ENCODE measurements at regions not wholly inside any gene's neighbourhood (a gene's known extent, or its start where the extent isn't known, plus 50 kb on each side); places are given as distances from the start of the nearest gene placed in this dataset.
A peak's percentile ranks its signal among the peaks of the same experiment; 100 is the strongest.

GRCh38 chr4:111268769-111269414 is 646.0 kb upstream of the PITX2 start:
- Histone ChIP-seq H3K27ac (ENCODE audit: insufficient read depth, low read length, poor library complexity, severe bottlenecking) (no peak overlapping the region), H3K36me3 (ENCODE audit: control insufficient read depth, insufficient read depth, low read length) (no peaks in the 10 kb centered on the region), H3K4me3 (ENCODE audit: insufficient read depth, low read depth, low read length, poor library complexity, severe bottlenecking) (no peak overlapping the region), H3K4me1 (ENCODE audit: control insufficient read depth, insufficient read depth, low read length, poor library complexity, severe bottlenecking) (no peaks in the 10 kb centered on the region), H3K9me3 (ENCODE audit: control insufficient read depth, low read length) (no peaks in the 10 kb centered on the region), H3K27me3 (replicated peaks; ENCODE audit: control insufficient read depth, insufficient read depth, low read length, poor library complexity, severe bottlenecking) (no peaks in the 10 kb centered on the region)
- DNase-seq = no peak

GRCh38 chr4:111269439-111269838 is 646.6 kb upstream of the PITX2 start:
- H3K9me3 ChIP-seq (ENCODE audit: control insufficient read depth, low read length) = no peaks in the 10 kb centered on the region
- no peak overlapping the region for H3K4me3 ChIP-seq (ENCODE audit: insufficient read depth, low read depth, low read length, poor library complexity, severe bottlenecking)
- DNase-seq = no peak
- no peaks in the 10 kb centered on the region for H3K27me3 ChIP-seq (replicated peaks; ENCODE audit: control insufficient read depth, insufficient read depth, low read length, poor library complexity, severe bottlenecking)
- no peak overlapping the region for H3K27ac ChIP-seq (ENCODE audit: insufficient read depth, low read length, poor library complexity, severe bottlenecking)
- H3K36me3 ChIP-seq (ENCODE audit: control insufficient read depth, insufficient read depth, low read length) = no peaks in the 10 kb centered on the region
- no peaks in the 10 kb centered on the region for H3K4me1 ChIP-seq (ENCODE audit: control insufficient read depth, insufficient read depth, low read length, poor library complexity, severe bottlenecking)

GRCh38 chr4:111274060-111274459 is 651.2 kb upstream of the PITX2 start:
- Histone ChIP-seq H3K36me3 (ENCODE audit: control insufficient read depth, insufficient read depth, low read length) (no peaks in the 10 kb centered on the region), H3K27ac (ENCODE audit: insufficient read depth, low read length, poor library complexity, severe bottlenecking) (no peak overlapping the region), H3K27me3 (replicated peaks; ENCODE audit: control insufficient read depth, insufficient read depth, low read length, poor library complexity, severe bottlenecking) (no peaks in the 10 kb centered on the region), H3K9me3 (ENCODE audit: control insufficient read depth, low read length) (no peaks in the 10 kb centered on the region), H3K4me3 (ENCODE audit: insufficient read depth, low read depth, low read length, poor library complexity, severe bottlenecking) (no peak overlapping the region), H3K4me1 (ENCODE audit: control insufficient read depth, insufficient read depth, low read length, poor library complexity, severe bottlenecking) (no peaks in the 10 kb centered on the region)
- DNase-seq = no peak

GRCh38 chr4:111274486-111274885 is 651.6 kb upstream of the PITX2 start:
- no peaks in the 10 kb centered on the region for H3K36me3 ChIP-seq (ENCODE audit: control insufficient read depth, insufficient read depth, low read length)
- no peaks in the 10 kb centered on the region for H3K9me3 ChIP-seq (ENCODE audit: control insufficient read depth, low read length)
- no peaks in the 10 kb centered on the region for H3K4me1 ChIP-seq (ENCODE audit: control insufficient read depth, insufficient read depth, low read length, poor library complexity, severe bottlenecking)
- no peaks in the 10 kb centered on the region for H3K27me3 ChIP-seq (replicated peaks; ENCODE audit: control insufficient read depth, insufficient read depth, low read length, poor library complexity, severe bottlenecking)
- H3K27ac ChIP-seq (ENCODE audit: insufficient read depth, low read length, poor library complexity, severe bottlenecking) = no peak overlapping the region
- no peak overlapping the region for H3K4me3 ChIP-seq (ENCODE audit: insufficient read depth, low read depth, low read length, poor library complexity, severe bottlenecking)
- no peak for DNase-seq

GRCh38 chr4:111281219-111281618 is 658.3 kb upstream of the PITX2 start:
- no peaks in the 10 kb centered on the region for H3K27me3 ChIP-seq (replicated peaks; ENCODE audit: control insufficient read depth, insufficient read depth, low read length, poor library complexity, severe bottlenecking)
- H3K36me3 ChIP-seq (ENCODE audit: control insufficient read depth, insufficient read depth, low read length) = no peaks in the 10 kb centered on the region
- H3K27ac ChIP-seq (ENCODE audit: insufficient read depth, low read length, poor library complexity, severe bottlenecking) = no peak overlapping the region
- no peaks in the 10 kb centered on the region for H3K9me3 ChIP-seq (ENCODE audit: control insufficient read depth, low read length)
- H3K4me1 ChIP-seq (ENCODE audit: control insufficient read depth, insufficient read depth, low read length, poor library complexity, severe bottlenecking) = no peaks in the 10 kb centered on the region
- DNase-seq = no peak
- H3K4me3 ChIP-seq (ENCODE audit: insufficient read depth, low read depth, low read length, poor library complexity, severe bottlenecking) = no peak overlapping the region

GRCh38 chr4:111282035-111282434 is 659.2 kb upstream of the PITX2 start:
- H3K27ac ChIP-seq (ENCODE audit: insufficient read depth, low read length, poor library complexity, severe bottlenecking) = no peak overlapping the region
- no peak for DNase-seq
- H3K4me3 ChIP-seq (ENCODE audit: insufficient read depth, low read depth, low read length, poor library complexity, severe bottlenecking) = no peak overlapping the region
- no peaks in the 10 kb centered on the region for H3K27me3 ChIP-seq (replicated peaks; ENCODE audit: control insufficient read depth, insufficient read depth, low read length, poor library complexity, severe bottlenecking)
- H3K9me3 ChIP-seq (ENCODE audit: control insufficient read depth, low read length) = no peaks in the 10 kb centered on the region
- H3K36me3 ChIP-seq (ENCODE audit: control insufficient read depth, insufficient read depth, low read length) = no peaks in the 10 kb centered on the region
- H3K4me1 ChIP-seq (ENCODE audit: control insufficient read depth, insufficient read depth, low read length, poor library complexity, severe bottlenecking) = no peaks in the 10 kb centered on the region

GRCh38 chr4:111283066-111283677 is 660.3 kb upstream of the PITX2 start:
- H3K27ac ChIP-seq (ENCODE audit: insufficient read depth, low read length, poor library complexity, severe bottlenecking) = no peak overlapping the region
- no peaks in the 10 kb centered on the region for H3K4me1 ChIP-seq (ENCODE audit: control insufficient read depth, insufficient read depth, low read length, poor library complexity, severe bottlenecking)
- no peaks in the 10 kb centered on the region for H3K27me3 ChIP-seq (replicated peaks; ENCODE audit: control insufficient read depth, insufficient read depth, low read length, poor library complexity, severe bottlenecking)
- H3K4me3 ChIP-seq (ENCODE audit: insufficient read depth, low read depth, low read length, poor library complexity, severe bottlenecking) = no peak overlapping the region
- no peaks in the 10 kb centered on the region for H3K36me3 ChIP-seq (ENCODE audit: control insufficient read depth, insufficient read depth, low read length)
- peak in 1 of 3 donors; percentile 4 for DNase-seq
- no peaks in the 10 kb centered on the region for H3K9me3 ChIP-seq (ENCODE audit: control insufficient read depth, low read length)

GRCh38 chr4:111296466-111296865 is 673.6 kb upstream of the PITX2 start:
- no peak overlapping the region for H3K4me3 ChIP-seq (ENCODE audit: insufficient read depth, low read depth, low read length, poor library complexity, severe bottlenecking)
- no peak for DNase-seq
- H3K4me1 ChIP-seq (ENCODE audit: control insufficient read depth, insufficient read depth, low read length, poor library complexity, severe bottlenecking) = no peaks in the 10 kb centered on the region
- no peaks in the 10 kb centered on the region for H3K36me3 ChIP-seq (ENCODE audit: control insufficient read depth, insufficient read depth, low read length)
- H3K27me3 ChIP-seq (replicated peaks; ENCODE audit: control insufficient read depth, insufficient read depth, low read length, poor library complexity, severe bottlenecking) = no peaks in the 10 kb centered on the region
- no peak overlapping the region for H3K27ac ChIP-seq (ENCODE audit: insufficient read depth, low read length, poor library complexity, severe bottlenecking)
- no peaks in the 10 kb centered on the region for H3K9me3 ChIP-seq (ENCODE audit: control insufficient read depth, low read length)

GRCh38 chr4:111303806-111304205 is 680.9 kb upstream of the PITX2 start:
- Histone ChIP-seq H3K4me1 (ENCODE audit: control insufficient read depth, insufficient read depth, low read length, poor library complexity, severe bottlenecking) (no peaks in the 10 kb centered on the region), H3K36me3 (ENCODE audit: control insufficient read depth, insufficient read depth, low read length) (no peaks in the 10 kb centered on the region), H3K27ac (ENCODE audit: insufficient read depth, low read length, poor library complexity, severe bottlenecking) (no peak overlapping the region), H3K27me3 (replicated peaks; ENCODE audit: control insufficient read depth, insufficient read depth, low read length, poor library complexity, severe bottlenecking) (no peaks in the 10 kb centered on the region), H3K4me3 (ENCODE audit: insufficient read depth, low read depth, low read length, poor library complexity, severe bottlenecking) (no peak overlapping the region), H3K9me3 (ENCODE audit: control insufficient read depth, low read length) (no peaks in the 10 kb centered on the region)
- DNase-seq = no peak

GRCh38 chr4:111323496-111323895 is 700.6 kb upstream of the PITX2 start:
- Histone ChIP-seq H3K4me1 (ENCODE audit: control insufficient read depth, insufficient read depth, low read length, poor library complexity, severe bottlenecking) (no peaks in the 10 kb centered on the region), H3K9me3 (ENCODE audit: control insufficient read depth, low read length) (no peaks in the 10 kb centered on the region), H3K4me3 (ENCODE audit: insufficient read depth, low read depth, low read length, poor library complexity, severe bottlenecking) (no peak overlapping the region), H3K36me3 (ENCODE audit: control insufficient read depth, insufficient read depth, low read length) (no peaks in the 10 kb centered on the region), H3K27me3 (replicated peaks; ENCODE audit: control insufficient read depth, insufficient read depth, low read length, poor library complexity, severe bottlenecking) (no peaks in the 10 kb centered on the region), H3K27ac (ENCODE audit: insufficient read depth, low read length, poor library complexity, severe bottlenecking) (no peak overlapping the region)
- DNase-seq = no peak
